H1 (cell line): ENCODE measurements at regions not wholly inside any gene's neighbourhood (a gene's known extent, or its start where the extent isn't known, plus 50 kb on each side); places are given as distances from the start of the nearest gene placed in this dataset.

ENCODE experiments used
- CTCF ChIA-PET: fragments of 300-600 bp; sonication (Branson Sonifier 250); formaldehyde crosslinking; loops from one replicate; lab custom pipeline; 2021; ENCODE audit not compliant: partially characterized antibody; lab: Charles Lee
- POLR2A ChIA-PET: fragments of 300-600 bp; sonication (Branson Sonifier 250); formaldehyde crosslinking; loops from one replicate; lab custom pipeline; 2021; ENCODE audit warnings: inconsistent platforms; ENCODE audit not compliant: partially characterized antibody; lab: Charles Lee
- DNase-seq, 2 experiments: peaks; one replicate each; pipeline versions ENCODE4 v3.0.0 to v3.0.0-alpha.2; 2010 to 2022; ENCODE audit warnings: low spot score in 2 of 2, low read depth in 1 of 2, mixed read lengths in 1 of 2
- FAIRE-seq: peaks from 2 replicates; lab custom pipeline; 2011; peaks lifted over from hg19 to GRCh38; lab: Jason Lieb, UNC
- H2AFZ ChIP-seq: 2 replicates; pipeline ENCODE4 v1.8.1; 2012; ENCODE audit warnings: low read length, inconsistent platforms
- H2AK5ac ChIP-seq: 2 replicates; pipeline ENCODE4 v1.6.1; 2013; ENCODE audit warnings: low read depth, low read length
- H2BK120ac ChIP-seq: replicated peaks from 2 replicates; pipeline ENCODE3; 2013; ENCODE audit warnings: low read depth, low read length, inconsistent platforms
- H2BK12ac ChIP-seq: 2 replicates; pipeline ENCODE4 v1.6.1; 2013; ENCODE audit warnings: low read depth, low read length
- H2BK15ac ChIP-seq: 2 replicates; pipeline ENCODE4 v1.6.1; 2013; ENCODE audit warnings: low read length
- H2BK20ac ChIP-seq: 2 replicates; pipeline ENCODE4 v1.6.1; 2013; ENCODE audit warnings: low read length
- H2BK5ac ChIP-seq: 2 replicates; pipeline ENCODE4 v1.6.1; 2013; ENCODE audit warnings: low read depth, low read length
- H3K14ac ChIP-seq: 2 replicates; pipeline ENCODE4 v1.6.1; 2013; ENCODE audit warnings: inconsistent platforms; ENCODE audit not compliant: insufficient read length
- H3K18ac ChIP-seq: 2 replicates; pipeline ENCODE4 v1.6.1; 2013; ENCODE audit warnings: low read length; ENCODE audit errors: extremely low read depth
- H3K23ac ChIP-seq: 2 replicates; pipeline ENCODE4 v1.6.1; 2013; ENCODE audit warnings: inconsistent platforms; ENCODE audit not compliant: insufficient read length
- H3K23me2 ChIP-seq: 2 replicates; pipeline ENCODE4 v1.6.1; 2013; ENCODE audit warnings: low read depth, low read length
- H3K27ac ChIP-seq: 2 replicates; pipeline ENCODE4 v1.6.1; 2011; ENCODE audit warnings: low read depth, low read length, inconsistent platforms
- H3K27me3 ChIP-seq, 4 experiments: replicated peaks in 1 of 4; 1 replicate in 1 of 4; 2 replicates in 3 of 4; pipeline versions ENCODE4 v1.6.1 to v1.8.1; 2011 to 2013; ENCODE audit warnings: low read length in 3 of 4, mild to moderate bottlenecking in 3 of 4, inconsistent platforms in 2 of 4, mixed read lengths in 2 of 4, moderate library complexity in 1 of 4; ENCODE audit not compliant: control insufficient read depth in 3 of 4, insufficient read depth in 3 of 4; ENCODE audit errors: extremely low read depth in 1 of 4
- H3K36me3 ChIP-seq, 4 experiments: 2 replicates each; pipeline versions ENCODE4 v1.6.1 to v1.8.1; 2011 to 2013; ENCODE audit warnings: mild to moderate bottlenecking in 4 of 4, low read length in 3 of 4, moderate library complexity in 2 of 4, control low read depth in 1 of 4, inconsistent platforms in 1 of 4; ENCODE audit not compliant: insufficient read depth in 4 of 4, control insufficient read depth in 2 of 4
- H3K4ac ChIP-seq: replicated peaks from 2 replicates; pipeline ENCODE3; 2013; ENCODE audit warnings: low read length, low read depth, mixed read lengths, inconsistent platforms; ENCODE audit not compliant: insufficient read length
- H3K4me1 ChIP-seq, 4 experiments: replicated peaks in 1 of 4; 1 replicate in 1 of 4; 2 replicates in 3 of 4; pipeline versions ENCODE4 v1.6.1 to v1.8.1; 2011 to 2013; ENCODE audit warnings: low read length in 3 of 4, inconsistent platforms in 2 of 4, mixed read lengths in 1 of 4; ENCODE audit not compliant: insufficient read depth in 4 of 4, control insufficient read depth in 3 of 4
- H3K4me2 ChIP-seq, 2 experiments: 2 replicates each; pipeline versions ENCODE4 v1.6.1 to v1.8.1; 2011 to 2013; ENCODE audit warnings: low read depth in 2 of 2, low read length in 2 of 2, control low read depth in 1 of 2, inconsistent platforms in 1 of 2, mild to moderate bottlenecking in 1 of 2; ENCODE audit not compliant: insufficient read depth in 1 of 2
- H3K4me3 ChIP-seq, 4 experiments: fragments of 200-600, 300-600 bp in 1 of 4; sonication (generic), shearing (Covaris generic), sonication (Bioruptor Twin) in 1 of 4; 2 replicates each; pipeline versions ENCODE4 v1.5.1 to v1.8.1; 2011 to 2016; ENCODE audit warnings: low read length in 4 of 4, low read depth in 3 of 4, control low read depth in 2 of 4, inconsistent platforms in 2 of 4, mild to moderate bottlenecking in 2 of 4, mixed read lengths in 1 of 4, moderate library complexity in 1 of 4; ENCODE audit not compliant: insufficient read depth in 2 of 4; ENCODE audit errors: extremely low read depth in 1 of 4
- H3K56ac ChIP-seq: replicated peaks from 2 replicates; pipeline ENCODE3; 2013; ENCODE audit warnings: low read depth, mild to moderate bottlenecking, mixed read lengths, low read length, inconsistent platforms; ENCODE audit not compliant: insufficient read length
- H3K79me1 ChIP-seq: 2 replicates; pipeline ENCODE4 v1.6.1; 2013; ENCODE audit warnings: low read depth, low read length, control low read depth
- H3K79me2 ChIP-seq, 2 experiments: 2 replicates each; pipeline versions ENCODE4 v1.6.1 to v1.8.1; 2012 to 2013; ENCODE audit warnings: low read length in 2 of 2, mild to moderate bottlenecking in 2 of 2, inconsistent platforms in 1 of 2; ENCODE audit not compliant: insufficient read depth in 2 of 2, control insufficient read depth in 1 of 2
- H3K9ac ChIP-seq, 4 experiments: replicated peaks in 1 of 4; 1 replicate in 1 of 4; 2 replicates in 3 of 4; pipeline versions ENCODE4 v1.6.1 to v1.8.1; 2011 to 2013; ENCODE audit warnings: low read depth in 3 of 4, low read length in 3 of 4, control low read depth in 2 of 4, mild to moderate bottlenecking in 2 of 4, moderate library complexity in 2 of 4, inconsistent platforms in 1 of 4; ENCODE audit errors: extremely low read depth in 1 of 4
- H3K9me3 ChIP-seq, 2 experiments: 2 replicates each; pipeline versions ENCODE4 v1.6.1 to v1.8.1; 2012 to 2013; ENCODE audit warnings: mild to moderate bottlenecking in 2 of 2, moderate library complexity in 2 of 2, control low read depth in 1 of 2, inconsistent platforms in 1 of 2, low read depth in 1 of 2, low read length in 1 of 2, mixed read lengths in 1 of 2; ENCODE audit not compliant: insufficient read depth in 2 of 2
- H4K20me1 ChIP-seq, 2 experiments: replicated peaks in 1 of 2; 2 replicates each; pipeline versions ENCODE3 to v1.8.1; 2011 to 2013; ENCODE audit warnings: inconsistent platforms in 2 of 2, low read length in 2 of 2, mild to moderate bottlenecking in 1 of 2; ENCODE audit not compliant: insufficient read depth in 2 of 2, control insufficient read depth in 1 of 2
- H4K5ac ChIP-seq: 2 replicates; pipeline ENCODE4 v1.6.1; 2013; ENCODE audit warnings: low read length, low read depth, mixed read lengths, inconsistent platforms; ENCODE audit not compliant: insufficient read length
- H4K8ac ChIP-seq: 2 replicates; pipeline ENCODE4 v1.8.0; 2013; ENCODE audit warnings: mild to moderate bottlenecking, moderate library complexity, low read length, inconsistent platforms; ENCODE audit not compliant: insufficient read depth; ENCODE audit errors: extremely low read depth
- H4K91ac ChIP-seq: replicated peaks from 2 replicates; pipeline ENCODE3; 2013; ENCODE audit warnings: low read length, mixed read lengths, inconsistent platforms; ENCODE audit not compliant: insufficient read length
- ATF3 ChIP-seq: IDR thresholded peaks from 2 replicates; pipeline ENCODE4 v1.6.1; 2011; ENCODE audit warnings: low read depth, mild to moderate bottlenecking, low read length; ENCODE audit not compliant: insufficient read depth
- BACH1 ChIP-seq: IDR thresholded peaks from 2 replicates; pipeline ENCODE4 v1.6.1; 2012; ENCODE audit warnings: low read length, improper control_type of control experiment
- CHD2 ChIP-seq: IDR thresholded peaks from 2 replicates; pipeline ENCODE4 v1.6.1; 2012; ENCODE audit warnings: low read length, improper control_type of control experiment
- CREB1 ChIP-seq: IDR thresholded peaks from 2 replicates; pipeline ENCODE4 v1.6.1; 2012; ENCODE audit warnings: inconsistent platforms
- EGR1 ChIP-seq: IDR thresholded peaks from 2 replicates; pipeline ENCODE4 v1.6.1; 2011; ENCODE audit warnings: low read depth, low read length, borderline replicate concordance
- GTF2F1 ChIP-seq: IDR thresholded peaks from 2 replicates; pipeline ENCODE4 v1.6.1; 2012; ENCODE audit warnings: low read depth, low read length, improper control_type of control experiment, borderline replicate concordance
- HDAC2 ChIP-seq, 2 experiments: fragments of 300-600 bp in 1 of 2; sonication (generic) in 1 of 2; IDR thresholded peaks; 2 replicates each; pipeline ENCODE4 v1.6.1; 2011 to 2012; ENCODE audit warnings: low read depth in 2 of 2, low read length in 2 of 2, mild to moderate bottlenecking in 2 of 2, moderate library complexity in 2 of 2, borderline replicate concordance in 1 of 2, inconsistent platforms in 1 of 2
- KDM1A ChIP-seq: fragments of 200-600, 300-600 bp; sonication (generic); IDR thresholded peaks from 2 replicates; pipeline ENCODE4 v1.7.1; 2016; ENCODE audit warnings: mild to moderate bottlenecking, low read length, borderline replicate concordance
- KDM5A ChIP-seq: fragments of 200-600 bp; IDR thresholded peaks from 2 replicates; pipeline ENCODE4 v1.7.1; 2012; ENCODE audit warnings: mild to moderate bottlenecking, low read length, inconsistent platforms, mixed read lengths
- NANOG ChIP-seq: IDR thresholded peaks from 2 replicates; pipeline ENCODE4 v1.6.1; 2011; ENCODE audit warnings: low read length, low read depth, mild to moderate bottlenecking, inconsistent platforms; ENCODE audit not compliant: insufficient read depth, poor library complexity, severe bottlenecking
- RFX5 ChIP-seq: IDR thresholded peaks from 2 replicates; pipeline ENCODE4 v1.6.1; 2011; ENCODE audit warnings: low read depth, low read length, improper control_type of control experiment, borderline replicate concordance
- SP1 ChIP-seq: IDR thresholded peaks from 2 replicates; pipeline ENCODE4 v1.6.1; 2011; ENCODE audit warnings: low read depth, low read length
- SUZ12 ChIP-seq: fragments of 200-600 bp; sonication (generic); IDR thresholded peaks from 2 replicates; pipeline ENCODE4 v1.6.1; 2012; ENCODE audit warnings: mild to moderate bottlenecking, inconsistent platforms, low read length, moderate library complexity, mixed read lengths
- TAF1 ChIP-seq: IDR thresholded peaks from 2 replicates; pipeline ENCODE4 v1.6.1; 2011; ENCODE audit warnings: mild to moderate bottlenecking, low read depth, low read length
- TAF7 ChIP-seq: optimal IDR thresholded peaks from 2 replicates; pipeline ENCODE3; 2011; ENCODE audit warnings: low read depth, mild to moderate bottlenecking, inconsistent platforms, low read length, moderate library complexity, borderline replicate concordance
- TCF12 ChIP-seq: IDR thresholded peaks from 2 replicates; pipeline ENCODE4 v1.6.1; 2011; ENCODE audit warnings: low read depth, mild to moderate bottlenecking, low read length
- WGBS, 2 experiments: shearing (Covaris generic) in 1 of 2; methylation state at CpG; one replicate each; pipeline versions ENCODE4 v1.1.6 to v1.1.7; 2013 to 2015; ENCODE audit warnings: low lambda C conversion rate in 2 of 2, mixed read lengths in 2 of 2, inconsistent platforms in 1 of 2, low coverage in 1 of 2, missing lambda C conversion rate in 1 of 2; ENCODE audit not compliant: insufficient replicate concordance in 2 of 2, insufficient coverage in 1 of 2, insufficient read length in 1 of 2; ENCODE audit errors: extremely low coverage in 1 of 2, missing lambda C conversion rate in 1 of 2; 5-methylcytosine and 5-hydroxymethylcytosine counted together

DNA sequence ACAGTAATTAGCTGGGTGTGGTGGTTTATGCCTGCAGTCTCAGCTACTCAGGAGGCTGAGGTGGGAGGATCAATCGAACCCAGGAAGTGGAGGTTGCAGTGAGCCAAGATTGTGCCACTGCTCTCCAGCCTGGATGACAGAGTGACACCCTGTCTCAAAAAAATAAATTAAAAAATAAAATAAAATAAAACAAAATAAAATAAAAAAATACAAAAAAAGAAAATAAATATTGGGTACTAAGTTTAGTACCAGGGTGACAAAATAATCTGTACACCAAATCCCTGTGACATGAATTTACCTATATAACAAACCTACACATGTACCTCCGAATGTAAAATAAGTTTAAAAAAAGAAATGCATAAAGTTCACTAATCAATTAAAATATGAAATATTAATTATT, 666.0 kb upstream of the CDH18 start:
- no peak for FAIRE-seq
- POLR2A ChIA-PET, result no interaction called here

More for the DNA sequence above, 666.0 kb upstream of the CDH18 start:
- WGBS, 2 experiments, result 94% methylated on average over 2 of the region's 2 CpGs; no CpG with 5 or more reads in 1 of the 2 experiments
- H3K4me1 ChIP-seq, result no peaks in the 10 kb centered on the region
- no peaks in the 10 kb centered on the region for H4K20me1 ChIP-seq
- no peak overlapping the region for H2BK15ac ChIP-seq
- no peak overlapping the region for H3K14ac ChIP-seq
- H3K27me3 ChIP-seq, result no peaks in the 10 kb centered on the region
- no peak for DNase-seq
- no peak overlapping the region for H2BK5ac ChIP-seq
- H2BK12ac ChIP-seq, result no peak overlapping the region
- no peak overlapping the region for H3K4me2 ChIP-seq
- no peak overlapping the region for H3K27ac ChIP-seq
- H3K79me2 ChIP-seq, result no peaks in the 10 kb centered on the region
- no peaks in the 10 kb centered on the region for H3K9me3 ChIP-seq
- no peaks in the 10 kb centered on the region for H3K23me2 ChIP-seq
- no peak overlapping the region for H2AK5ac ChIP-seq
- no peak overlapping the region for H3K18ac ChIP-seq
- no peak overlapping the region for H3K56ac ChIP-seq
- no peak overlapping the region for H2BK20ac ChIP-seq
- H4K91ac ChIP-seq, result no peak overlapping the region
- no peak overlapping the region for H3K4me3 ChIP-seq
- TF ChIP-seq EGR1 (no peak), BACH1 (no peak), KDM1A (no peak), CREB1 (no peak), CHD2 (no peak), RFX5 (no peak), NANOG (no peak), TCF12 (no peak), TAF1 (no peak), GTF2F1 (no peak), ATF3 (no peak), SP1 (no peak), SUZ12 (no peak), KDM5A (no peak), TAF7 (no peak), HDAC2 (IDR thresholded peaks at IDR 0.05; ENCODE audit: borderline replicate concordance in 1 of 2, low read depth in 2 of 2, low read length in 2 of 2) (no peak)
- CTCF ChIA-PET, result no interaction called here
- H3K9ac ChIP-seq, result no peak overlapping the region
- H4K8ac ChIP-seq, result no peak overlapping the region
- H3K4ac ChIP-seq, result no peak overlapping the region
- no peak overlapping the region for H2BK120ac ChIP-seq
- H2AFZ ChIP-seq, result no peak overlapping the region
- H3K79me1 ChIP-seq, result no peaks in the 10 kb centered on the region
- no peaks in the 10 kb centered on the region for H3K36me3 ChIP-seq
- H3K23ac ChIP-seq, result no peak overlapping the region
- no peak overlapping the region for H4K5ac ChIP-seq
